NCI-H1694 treated with DMSO at 0.1 percent for 48 hours (cell line): ENCODE measurements at regions not wholly inside any gene's neighbourhood (a gene's known extent, or its start where the extent isn't known, plus 50 kb on each side); places are given as distances from the start of the nearest gene placed in this dataset.
A peak's percentile ranks its signal among the peaks of the same experiment; 100 is the strongest.

ENCODE experiments used
- DNase-seq: peaks from one replicate; lab custom pipeline; 2025; lab: John Stamatoyannopoulos, UW

DNA sequence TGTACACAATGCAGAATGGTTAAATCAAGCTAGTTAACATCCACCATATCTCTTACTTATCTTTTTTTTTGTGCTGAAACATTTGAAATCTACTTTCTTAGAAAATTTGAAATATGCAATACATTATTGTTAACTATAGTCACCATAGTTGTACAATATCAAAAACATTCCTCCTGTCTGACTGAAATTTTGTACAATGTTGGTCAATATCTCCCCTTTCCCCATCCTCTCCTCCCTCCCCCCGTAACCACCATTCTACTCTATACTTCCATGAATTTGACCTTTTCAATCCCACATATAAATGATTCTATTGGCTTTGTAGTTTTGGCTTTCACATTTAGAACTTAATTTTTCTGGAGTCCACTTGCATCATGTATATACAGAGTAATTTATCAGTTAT lies 63.5 kb upstream of the DCD start:
- no peak for DNase-seq

DNA sequence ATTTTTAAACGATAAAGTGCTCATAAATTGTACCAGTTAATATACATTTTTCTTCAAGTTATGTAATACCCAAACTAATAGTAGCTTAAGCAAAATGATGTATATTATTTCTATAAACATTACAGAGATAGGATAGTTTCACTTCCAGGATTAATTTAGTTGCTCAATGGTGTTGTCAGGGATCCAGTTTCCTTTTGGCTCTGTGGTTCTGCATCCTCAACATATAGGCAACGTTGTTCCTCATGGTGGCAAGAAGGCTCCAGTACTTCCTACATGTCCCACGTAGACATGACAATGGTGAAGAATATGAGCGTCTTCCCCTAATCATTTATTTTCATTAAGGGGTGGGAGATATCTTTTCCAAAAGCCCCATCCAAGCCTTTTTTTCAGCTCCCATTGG lies 60.7 kb upstream of the DCD start:
- DNase-seq = no peak

DNA sequence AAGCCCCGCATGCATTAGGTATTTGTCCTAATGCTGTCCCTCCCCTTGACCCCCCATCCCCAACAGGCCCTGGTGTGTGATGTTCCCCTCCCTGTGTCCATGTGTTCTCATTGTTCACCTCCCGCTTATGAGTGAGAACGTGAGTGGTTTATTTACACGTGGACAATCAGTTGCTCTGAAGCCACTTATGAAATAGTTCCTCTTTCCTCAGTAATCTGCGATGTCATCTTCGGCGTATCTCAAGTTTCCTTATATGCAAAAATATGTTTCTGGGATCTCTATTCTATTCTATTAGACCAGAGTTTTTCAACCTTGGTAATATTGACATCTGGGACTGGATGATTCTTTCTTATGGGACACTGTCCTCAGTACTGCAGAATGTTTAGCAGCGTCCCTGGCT lies 56.0 kb upstream of the DCD start:
- DNase-seq = no peak

- DNase-seq = peak; percentile 10
These were observed 53.9 kb upstream of the DCD start for GRCh38 chr12:54701940-54702592.

DNA sequence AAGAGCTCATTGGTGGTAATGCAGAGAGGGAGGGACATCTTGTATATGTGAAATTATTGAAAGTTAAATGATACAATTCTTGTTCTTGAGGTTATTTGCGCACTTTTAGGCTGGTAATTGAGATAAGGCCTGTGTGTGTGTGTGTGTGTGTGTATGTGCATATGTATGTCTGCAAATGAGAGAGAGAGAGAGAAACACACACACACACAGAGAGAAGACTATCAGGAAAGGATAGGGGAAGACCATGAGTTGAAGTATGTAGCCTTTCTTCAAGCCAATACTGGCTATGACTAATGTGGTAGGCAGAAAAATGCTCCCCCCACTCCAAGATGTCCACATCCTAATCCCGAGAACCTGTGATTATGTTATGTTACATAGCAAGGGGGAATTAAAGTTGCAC lies 52.7 kb upstream of the DCD start:
- no peak for DNase-seq

DNA sequence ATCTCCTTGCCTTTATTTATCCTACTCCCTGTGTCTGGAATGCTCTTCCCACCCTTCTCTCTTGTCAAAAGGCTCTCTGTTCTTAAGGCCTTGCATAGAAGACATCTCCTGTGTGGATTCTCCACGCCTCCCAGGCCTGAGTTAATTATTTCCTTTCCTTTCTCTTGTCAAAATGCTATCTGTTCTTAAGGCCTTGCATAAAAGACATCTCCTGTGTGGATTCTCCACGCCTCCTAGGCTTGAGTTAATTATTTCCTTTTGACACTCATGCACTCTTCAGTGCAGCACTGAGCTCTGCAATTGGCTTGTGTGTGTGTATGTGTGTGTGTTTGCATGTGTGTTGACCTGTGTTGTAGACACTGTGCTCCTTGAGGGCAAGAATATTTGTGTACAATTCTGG lies 52.1 kb upstream of the DCD start:
- DNase-seq = no peak
